Fibroblast of lung (primary cell): ENCODE measurements at regions not wholly inside any gene's neighbourhood (a gene's known extent, or its start where the extent isn't known, plus 50 kb on each side); places are given as distances from the start of the nearest gene placed in this dataset.

Experiments
- DNase-seq, 2 donors: peaks; one replicate each; pipeline versions ENCODE4 v3.0.0 to v3.0.0-alpha.2; 2010; ENCODE audit warnings: low read depth in 2 of 2
- H2AFZ ChIP-seq: 2 replicates; pipeline ENCODE4 v1.5.1; 2012; ENCODE audit warnings: low read length, control low read depth, inconsistent platforms
- H3K27ac ChIP-seq: 2 replicates; pipeline ENCODE4 v1.5.1; 2011; ENCODE audit warnings: low read length, control low read depth; ENCODE audit not compliant: insufficient read depth
- H3K27me3 ChIP-seq: 2 replicates; pipeline ENCODE4 v1.5.1; 2011; ENCODE audit warnings: mild to moderate bottlenecking, low read length; ENCODE audit not compliant: control insufficient read depth, insufficient read depth
- H3K36me3 ChIP-seq: 2 replicates; pipeline ENCODE4 v1.5.1; 2011; ENCODE audit warnings: low read length; ENCODE audit not compliant: control insufficient read depth, insufficient read depth
- H3K4me1 ChIP-seq: 2 replicates; pipeline ENCODE4 v1.5.1; 2011; ENCODE audit warnings: low read length; ENCODE audit not compliant: control insufficient read depth, insufficient read depth; ENCODE audit errors: extremely low read depth
- H3K4me2 ChIP-seq: 2 replicates; pipeline ENCODE4 v1.5.1; 2011; ENCODE audit warnings: low read length, control low read depth; ENCODE audit not compliant: insufficient read depth; ENCODE audit errors: extremely low read depth
- H3K4me3 ChIP-seq, 4 experiments: fragments of 200-600 bp in 1 of 4; sonication (generic) in 1 of 4; replicated peaks in 1 of 4; 2 replicates each; pipeline ENCODE4 v1.5.1; 2011 to 2016; ENCODE audit warnings: low read length in 4 of 4, low read depth in 3 of 4, mild to moderate bottlenecking in 3 of 4, control low read depth in 2 of 4, inconsistent platforms in 1 of 4, mixed read lengths in 1 of 4; ENCODE audit not compliant: insufficient read depth in 1 of 4; ENCODE audit errors: control extremely low read depth in 1 of 4
- H3K79me2 ChIP-seq: 2 replicates; pipeline ENCODE4 v1.5.1; 2012; ENCODE audit warnings: mild to moderate bottlenecking, low read length, inconsistent platforms; ENCODE audit not compliant: control insufficient read depth, insufficient read depth
- H3K9ac ChIP-seq: 2 replicates; pipeline ENCODE4 v1.5.1; 2011; ENCODE audit warnings: mild to moderate bottlenecking, low read length, control low read depth; ENCODE audit not compliant: insufficient read depth
- H3K9me3 ChIP-seq: 2 replicates; pipeline ENCODE4 v1.5.1; 2012; ENCODE audit warnings: low read depth, low read length; ENCODE audit not compliant: control insufficient read depth, insufficient read depth
- H4K20me1 ChIP-seq: 2 replicates; pipeline ENCODE4 v1.5.1; 2011; ENCODE audit warnings: low read length; ENCODE audit not compliant: control insufficient read depth, insufficient read depth; ENCODE audit errors: extremely low read depth
- CTCF ChIP-seq, 2 donors: IDR thresholded peaks in 1 of 2; conservative IDR thresholded peaks in 1 of 2; 1 replicate in 1 of 2; 2 replicates in 1 of 2; pipeline ENCODE4 v1.5.1; 2011 to 2012; ENCODE audit warnings: low read length in 2 of 2, control low read depth in 1 of 2, inconsistent platforms in 1 of 2, low read depth in 1 of 2, mild to moderate bottlenecking in 1 of 2
- EZH2 ChIP-seq: IDR thresholded peaks from 2 replicates; pipeline ENCODE4 v1.5.1; 2012; ENCODE audit warnings: low read length, control low read depth, mild to moderate bottlenecking; ENCODE audit errors: missing control alignments

DNA sequence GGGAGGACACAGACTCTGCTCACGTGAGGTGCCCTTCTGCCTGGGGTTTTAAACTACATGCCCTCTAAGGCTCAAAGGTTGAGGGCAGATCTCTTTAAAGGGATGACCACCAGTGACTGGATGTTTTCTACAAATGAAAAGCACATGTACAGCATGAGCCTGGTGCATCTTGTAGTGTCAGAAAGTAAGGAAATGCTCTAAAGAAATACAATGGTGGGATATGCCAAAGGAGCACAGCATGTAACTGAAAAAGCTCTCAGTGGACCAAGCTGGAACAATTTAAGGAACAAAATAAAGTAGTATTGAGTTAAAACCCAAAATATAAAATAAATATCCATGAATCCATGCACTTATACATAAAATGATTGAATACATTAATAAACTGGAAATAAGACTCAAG, 78.3 kb upstream of the SEMA6D start:
- Histone ChIP-seq H3K27ac (no peak overlapping the region), H3K4me1 (no peaks in the 10 kb centered on the region), H3K4me2 (no peak overlapping the region), H2AFZ (no peak overlapping the region), H4K20me1 (no peaks in the 10 kb centered on the region), H3K4me3 (no peak overlapping the region), H3K27me3 (no peaks in the 10 kb centered on the region), H3K36me3 (no peaks in the 10 kb centered on the region), H3K9ac (no peak overlapping the region), H3K9me3 (no peaks in the 10 kb centered on the region), H3K79me2 (no peaks in the 10 kb centered on the region)
- TF ChIP-seq CTCF (conservative IDR thresholded peaks at IDR 0.05 in 1 of 2, IDR thresholded peaks at IDR 0.05 in 1 of 2; ENCODE audit: low read depth in 1 of 2, low read length in 2 of 2) (no peak), EZH2 (no peak)
- no peak for DNase-seq

DNA sequence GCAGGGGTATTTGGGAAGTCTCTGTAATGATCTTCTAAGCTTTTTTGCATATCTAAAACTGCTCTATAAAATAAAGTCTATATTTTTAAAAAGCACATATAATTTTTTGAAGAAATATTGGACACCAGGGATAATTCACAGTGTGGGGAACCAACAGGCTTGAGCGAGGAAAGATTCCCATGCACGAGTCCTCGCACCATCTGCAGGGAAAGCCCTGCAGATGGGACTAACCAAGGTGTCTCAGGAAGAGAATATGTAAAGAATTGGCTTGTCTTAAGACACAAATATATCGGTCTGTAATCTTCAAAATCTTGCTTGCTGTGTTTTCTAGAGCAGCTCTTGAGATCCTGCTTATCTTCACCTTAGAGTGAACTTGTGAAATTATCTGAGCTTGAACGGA, 77.2 kb upstream of the SEMA6D start:
- Histone ChIP-seq H3K79me2 (no peaks in the 10 kb centered on the region), H3K9me3 (no peaks in the 10 kb centered on the region), H4K20me1 (no peaks in the 10 kb centered on the region), H2AFZ (no peak overlapping the region), H3K27me3 (no peaks in the 10 kb centered on the region), H3K36me3 (no peaks in the 10 kb centered on the region), H3K27ac (no peak overlapping the region), H3K4me1 (no peaks in the 10 kb centered on the region), H3K4me2 (no peak overlapping the region), H3K9ac (no peak overlapping the region), H3K4me3 (no peak overlapping the region)
- DNase-seq = no peak
- TF ChIP-seq CTCF (conservative IDR thresholded peaks at IDR 0.05 in 1 of 2, IDR thresholded peaks at IDR 0.05 in 1 of 2; ENCODE audit: low read depth in 1 of 2, low read length in 2 of 2) (no peak), EZH2 (no peak)

DNA sequence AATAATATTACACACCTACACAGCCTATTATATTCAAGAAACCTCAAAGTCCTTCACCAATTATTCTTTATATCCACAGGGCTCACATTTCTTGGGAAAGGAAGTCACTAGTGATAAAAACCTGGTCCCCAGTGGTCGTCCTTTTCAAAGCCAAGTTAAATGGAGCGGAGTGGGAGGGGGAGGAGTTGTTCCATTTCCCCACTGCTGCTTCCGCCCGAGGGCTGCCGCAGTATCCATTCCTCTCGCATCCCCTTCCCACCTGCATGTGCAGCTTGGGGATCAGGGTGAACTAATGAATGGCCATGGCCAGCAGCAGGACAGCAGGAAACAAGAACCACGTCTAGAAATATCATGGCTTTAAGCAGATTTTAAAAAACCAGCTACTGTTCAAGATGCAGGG, 76.4 kb upstream of the SEMA6D start:
- no peaks in the 10 kb centered on the region for H3K79me2 ChIP-seq
- DNase-seq = no peak

More for the DNA sequence above, 76.4 kb upstream of the SEMA6D start:
- no peak overlapping the region for H3K4me3 ChIP-seq
- TF ChIP-seq CTCF (conservative IDR thresholded peaks at IDR 0.05 in 1 of 2, IDR thresholded peaks at IDR 0.05 in 1 of 2; ENCODE audit: low read depth in 1 of 2, low read length in 2 of 2) (no peak), EZH2 (no peak)
- H3K4me1 ChIP-seq = no peaks in the 10 kb centered on the region
- H3K27ac ChIP-seq = no peak overlapping the region
- H3K36me3 ChIP-seq = no peaks in the 10 kb centered on the region
- H3K9ac ChIP-seq = no peak overlapping the region
- H3K4me2 ChIP-seq = no peak overlapping the region
- no peaks in the 10 kb centered on the region for H3K27me3 ChIP-seq
- H4K20me1 ChIP-seq = no peaks in the 10 kb centered on the region
- H2AFZ ChIP-seq = no peak overlapping the region
- no peaks in the 10 kb centered on the region for H3K9me3 ChIP-seq
